ENCODE measurements at regions not wholly inside any gene's neighbourhood (a gene's known extent, or its start where the extent isn't known, plus 50 kb on each side); places are given as distances from the start of the nearest gene placed in this dataset.

GRCh38 chr5:30069441-30070263 lies 1123.8 kb upstream of the CDH6 start:
- Histone ChIP-seq H3K27me3 (ENCODE audit: control insufficient read depth in 3 of 3, insufficient read depth in 3 of 3, low read length in 3 of 3) (no peaks in the 10 kb centered on the region), H3K9me3 (ENCODE audit: control insufficient read depth in 3 of 3, low read length in 3 of 3) (no peaks in the 10 kb centered on the region), H3K4me3 (ENCODE audit: low read length in 3 of 3) (no peak overlapping the region), H3K27ac (ENCODE audit: low read depth, low read length) (no peak overlapping the region), H3K9ac (ENCODE audit: low read depth in 1 of 3, low read length in 3 of 3) (no peak overlapping the region), H3K4me1 (ENCODE audit: control insufficient read depth in 3 of 3, insufficient read depth in 3 of 3, low read length in 3 of 3) (no peaks in the 10 kb centered on the region), H3K36me3 (ENCODE audit: control insufficient read depth in 3 of 3, insufficient read depth in 3 of 3, low read length in 3 of 3) (no peaks in the 10 kb centered on the region)

GRCh38 chr5:30063503-30063902 lies 1130.0 kb upstream of the CDH6 start:
- no peaks in the 10 kb centered on the region for H3K9me3 ChIP-seq (ENCODE audit: control insufficient read depth in 3 of 3, low read length in 3 of 3)
- no peaks in the 10 kb centered on the region for H3K36me3 ChIP-seq (ENCODE audit: control insufficient read depth in 3 of 3, insufficient read depth in 3 of 3, low read length in 3 of 3)
- no peak overlapping the region for H3K4me3 ChIP-seq (ENCODE audit: low read length in 3 of 3)
- H3K9ac ChIP-seq (ENCODE audit: low read depth in 1 of 3, low read length in 3 of 3) = no peak overlapping the region
- no peaks in the 10 kb centered on the region for H3K4me1 ChIP-seq (ENCODE audit: control insufficient read depth in 3 of 3, insufficient read depth in 3 of 3, low read length in 3 of 3)
- no peaks in the 10 kb centered on the region for H3K27me3 ChIP-seq (ENCODE audit: control insufficient read depth in 3 of 3, insufficient read depth in 3 of 3, low read length in 3 of 3)
- no peak overlapping the region for H3K27ac ChIP-seq (ENCODE audit: low read depth, low read length)

GRCh38 chr5:30051976-30052375 lies 1141.5 kb upstream of the CDH6 start:
- no peak overlapping the region for H3K27ac ChIP-seq (ENCODE audit: low read depth, low read length)
- H3K9me3 ChIP-seq (ENCODE audit: control insufficient read depth in 3 of 3, low read length in 3 of 3) = no peaks in the 10 kb centered on the region
- H3K4me3 ChIP-seq (ENCODE audit: low read length in 3 of 3) = no peak overlapping the region
- no peaks in the 10 kb centered on the region for H3K36me3 ChIP-seq (ENCODE audit: control insufficient read depth in 3 of 3, insufficient read depth in 3 of 3, low read length in 3 of 3)
- H3K27me3 ChIP-seq (ENCODE audit: control insufficient read depth in 3 of 3, insufficient read depth in 3 of 3, low read length in 3 of 3) = no peaks in the 10 kb centered on the region
- H3K9ac ChIP-seq (ENCODE audit: low read depth in 1 of 3, low read length in 3 of 3) = no peak overlapping the region
- H3K4me1 ChIP-seq (ENCODE audit: control insufficient read depth in 3 of 3, insufficient read depth in 3 of 3, low read length in 3 of 3) = no peaks in the 10 kb centered on the region

- no peaks in the 10 kb centered on the region for H3K9me3 ChIP-seq (ENCODE audit: control insufficient read depth in 3 of 3, low read length in 3 of 3)
- H3K4me3 ChIP-seq (ENCODE audit: low read length in 3 of 3) = no peak overlapping the region
- no peak overlapping the region for H3K9ac ChIP-seq (ENCODE audit: low read depth in 1 of 3, low read length in 3 of 3)
- no peaks in the 10 kb centered on the region for H3K27me3 ChIP-seq (ENCODE audit: control insufficient read depth in 3 of 3, insufficient read depth in 3 of 3, low read length in 3 of 3)
- no peaks in the 10 kb centered on the region for H3K36me3 ChIP-seq (ENCODE audit: control insufficient read depth in 3 of 3, insufficient read depth in 3 of 3, low read length in 3 of 3)
- H3K27ac ChIP-seq (ENCODE audit: low read depth, low read length) = no peak overlapping the region
- no peaks in the 10 kb centered on the region for H3K4me1 ChIP-seq (ENCODE audit: control insufficient read depth in 3 of 3, insufficient read depth in 3 of 3, low read length in 3 of 3)
Measured at GRCh38 chr5:30050056-30050815, 1143.2 kb upstream of the CDH6 start.

GRCh38 chr5:30042677-30043076 lies 1150.8 kb upstream of the CDH6 start:
- Histone ChIP-seq H3K9me3 (ENCODE audit: control insufficient read depth in 3 of 3, low read length in 3 of 3) (no peaks in the 10 kb centered on the region), H3K27ac (ENCODE audit: low read depth, low read length) (no peak overlapping the region), H3K27me3 (ENCODE audit: control insufficient read depth in 3 of 3, insufficient read depth in 3 of 3, low read length in 3 of 3) (no peaks in the 10 kb centered on the region), H3K4me1 (ENCODE audit: control insufficient read depth in 3 of 3, insufficient read depth in 3 of 3, low read length in 3 of 3) (no peaks in the 10 kb centered on the region), H3K4me3 (ENCODE audit: low read length in 3 of 3) (no peak overlapping the region), H3K36me3 (ENCODE audit: control insufficient read depth in 3 of 3, insufficient read depth in 3 of 3, low read length in 3 of 3) (no peaks in the 10 kb centered on the region), H3K9ac (ENCODE audit: low read depth in 1 of 3, low read length in 3 of 3) (no peak overlapping the region)

- Histone ChIP-seq H3K9me3 (ENCODE audit: control insufficient read depth in 3 of 3, low read length in 3 of 3) (no peaks in the 10 kb centered on the region), H3K4me3 (ENCODE audit: low read length in 3 of 3) (no peak overlapping the region), H3K4me1 (ENCODE audit: control insufficient read depth in 3 of 3, insufficient read depth in 3 of 3, low read length in 3 of 3) (no peaks in the 10 kb centered on the region)
Measured at GRCh38 chr5:30041831-30042385, 1151.6 kb upstream of the CDH6 start.

GRCh38 chr5:30041291-30041690 lies 1152.2 kb upstream of the CDH6 start:
- H3K9me3 ChIP-seq (ENCODE audit: control insufficient read depth in 3 of 3, low read length in 3 of 3) = no peaks in the 10 kb centered on the region
- H3K4me1 ChIP-seq (ENCODE audit: control insufficient read depth in 3 of 3, insufficient read depth in 3 of 3, low read length in 3 of 3) = no peaks in the 10 kb centered on the region

More at GRCh38 chr5:30041831-30042385, 1151.6 kb upstream of the CDH6 start:
- Histone ChIP-seq H3K36me3 (ENCODE audit: control insufficient read depth in 3 of 3, insufficient read depth in 3 of 3, low read length in 3 of 3) (no peaks in the 10 kb centered on the region), H3K27me3 (ENCODE audit: control insufficient read depth in 3 of 3, insufficient read depth in 3 of 3, low read length in 3 of 3) (no peaks in the 10 kb centered on the region), H3K9ac (ENCODE audit: low read depth in 1 of 3, low read length in 3 of 3) (no peak overlapping the region), H3K27ac (ENCODE audit: low read depth, low read length) (no peak overlapping the region)

GRCh38 chr5:30040488-30041118 lies 1152.9 kb upstream of the CDH6 start:
- Histone ChIP-seq H3K4me1 (ENCODE audit: control insufficient read depth in 3 of 3, insufficient read depth in 3 of 3, low read length in 3 of 3) (no peaks in the 10 kb centered on the region), H3K36me3 (ENCODE audit: control insufficient read depth in 3 of 3, insufficient read depth in 3 of 3, low read length in 3 of 3) (no peaks in the 10 kb centered on the region), H3K9ac (ENCODE audit: low read depth in 1 of 3, low read length in 3 of 3) (no peak overlapping the region), H3K4me3 (ENCODE audit: low read length in 3 of 3) (no peak overlapping the region), H3K27me3 (ENCODE audit: control insufficient read depth in 3 of 3, insufficient read depth in 3 of 3, low read length in 3 of 3) (no peaks in the 10 kb centered on the region), H3K27ac (ENCODE audit: low read depth, low read length) (no peak overlapping the region), H3K9me3 (ENCODE audit: control insufficient read depth in 3 of 3, low read length in 3 of 3) (no peaks in the 10 kb centered on the region)

More at GRCh38 chr5:30041291-30041690, 1152.2 kb upstream of the CDH6 start:
- no peaks in the 10 kb centered on the region for H3K27me3 ChIP-seq (ENCODE audit: control insufficient read depth in 3 of 3, insufficient read depth in 3 of 3, low read length in 3 of 3)
- no peak overlapping the region for H3K9ac ChIP-seq (ENCODE audit: low read depth in 1 of 3, low read length in 3 of 3)
- no peak overlapping the region for H3K4me3 ChIP-seq (ENCODE audit: low read length in 3 of 3)
- no peak overlapping the region for H3K27ac ChIP-seq (ENCODE audit: low read depth, low read length)
- H3K36me3 ChIP-seq (ENCODE audit: control insufficient read depth in 3 of 3, insufficient read depth in 3 of 3, low read length in 3 of 3) = no peaks in the 10 kb centered on the region

- no peaks in the 10 kb centered on the region for H3K27me3 ChIP-seq (ENCODE audit: control insufficient read depth in 3 of 3, insufficient read depth in 3 of 3, low read length in 3 of 3)
- no peak overlapping the region for H3K4me3 ChIP-seq (ENCODE audit: low read length in 3 of 3)
- no peak overlapping the region for H3K9ac ChIP-seq (ENCODE audit: low read depth in 1 of 3, low read length in 3 of 3)
- H3K4me1 ChIP-seq (ENCODE audit: control insufficient read depth in 3 of 3, insufficient read depth in 3 of 3, low read length in 3 of 3) = no peaks in the 10 kb centered on the region
- H3K36me3 ChIP-seq (ENCODE audit: control insufficient read depth in 3 of 3, insufficient read depth in 3 of 3, low read length in 3 of 3) = no peaks in the 10 kb centered on the region
- no peak overlapping the region for H3K27ac ChIP-seq (ENCODE audit: low read depth, low read length)
- H3K9me3 ChIP-seq (ENCODE audit: control insufficient read depth in 3 of 3, low read length in 3 of 3) = no peaks in the 10 kb centered on the region
Measured at GRCh38 chr5:30039379-30039778, 1154.1 kb upstream of the CDH6 start.

All from skeletal muscle tissue (tissue), 3 donors.